SKM-1 treated with dmso at 0.1 percent for 144 hours (cell line): ENCODE measurements at regions not wholly inside any gene's neighbourhood (a gene's known extent, or its start where the extent isn't known, plus 50 kb on each side); places are given as distances from the start of the nearest gene placed in this dataset.

Source experiments
- DNase-seq: peaks from one replicate; lab custom pipeline; 2025; ENCODE audit not compliant: unreplicated experiment; lab: John Stamatoyannopoulos, UW

- no peak for DNase-seq
Measured at GRCh38 chr16:50996166-50996829, 154.8 kb downstream of the SALL1 start.

GRCh38 chr16:50994995-50995394, 156.1 kb downstream of the SALL1 start:
- no peak for DNase-seq

- no peak for DNase-seq
Measured at GRCh38 chr16:50992350-50993032, 158.6 kb downstream of the SALL1 start.

DNA sequence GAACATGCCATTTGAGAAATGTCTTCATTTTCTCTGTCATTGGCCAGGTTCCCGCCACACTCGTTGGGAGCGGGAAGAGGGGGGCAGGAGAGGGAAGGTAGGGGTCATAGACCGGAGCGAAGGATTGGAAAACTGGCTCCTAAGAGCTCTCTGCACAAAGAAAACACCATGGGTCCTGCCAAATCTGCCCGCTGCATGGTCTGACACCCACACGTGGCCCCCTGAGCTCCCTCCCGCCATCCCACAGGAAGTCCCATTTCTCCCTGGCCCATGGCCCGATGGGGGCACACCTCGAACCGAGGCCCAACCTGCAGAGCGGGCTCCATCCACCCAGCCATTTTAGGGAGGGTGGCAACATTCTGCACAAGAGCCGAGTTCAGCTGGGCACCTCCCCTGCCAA, 159.6 kb downstream of the SALL1 start:
- no peak for DNase-seq

DNA sequence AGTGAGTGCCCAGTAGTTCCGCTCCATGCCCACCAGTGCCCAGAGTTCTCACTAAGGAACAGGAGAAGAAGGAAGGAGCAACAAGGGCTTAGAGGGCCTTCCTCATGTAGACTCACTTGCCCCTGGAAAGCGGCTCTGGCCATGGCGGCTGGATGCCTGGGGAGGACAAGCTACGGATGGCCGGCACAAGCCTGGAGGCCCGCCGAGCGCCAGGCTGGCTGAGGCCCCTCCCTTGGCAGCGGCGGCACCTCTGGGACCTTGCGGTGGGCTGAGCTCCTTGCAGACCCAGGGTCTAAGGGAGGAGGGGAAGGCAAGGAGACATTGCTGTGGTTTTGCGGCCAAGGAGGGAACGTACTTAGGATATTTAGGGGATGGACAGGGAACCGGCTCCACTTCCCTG, 160.1 kb downstream of the SALL1 start:
- DNase-seq: no peak

DNA sequence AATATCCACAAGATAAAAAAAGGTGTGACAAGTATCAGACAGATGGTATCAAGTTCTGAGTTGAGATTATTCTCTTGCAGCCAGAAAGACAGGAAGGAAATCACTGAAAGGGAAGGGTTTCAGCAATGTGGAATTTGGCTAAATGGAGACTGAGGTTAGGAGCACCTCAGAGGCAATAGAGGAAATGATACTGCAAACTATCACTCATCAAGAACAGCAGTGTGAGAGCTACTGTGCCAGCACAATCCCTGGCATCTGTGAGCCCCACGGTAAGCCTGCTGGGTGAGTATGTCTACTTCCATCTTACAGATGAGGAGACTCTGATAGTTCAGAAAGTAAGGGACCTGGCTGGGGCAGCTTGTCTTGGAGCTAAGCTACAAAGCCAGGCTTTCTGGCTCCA, 162.0 kb downstream of the SALL1 start:
- DNase-seq: no peak

DNA sequence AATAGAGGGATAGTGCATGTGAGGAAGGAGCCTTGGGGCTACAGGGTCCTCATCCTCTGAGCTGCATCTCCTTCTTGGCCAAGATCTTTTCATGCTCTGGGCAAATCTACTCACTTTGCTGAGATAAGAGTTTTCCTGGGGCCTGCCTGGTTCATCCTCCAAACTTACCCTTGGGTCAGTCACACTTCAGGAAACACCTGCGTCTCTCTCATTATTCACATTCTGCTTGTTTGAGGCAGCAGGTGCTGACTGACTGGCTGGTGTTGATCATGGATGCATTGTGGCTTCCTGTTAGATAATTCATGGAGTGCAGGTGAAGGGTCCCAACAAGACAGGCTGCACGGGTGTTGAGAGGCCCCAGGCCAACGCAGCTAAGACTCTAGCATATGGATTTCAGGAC, 162.6 kb downstream of the SALL1 start:
- DNase-seq: no peak

GRCh38 chr16:50986453-50986852, 164.6 kb downstream of the SALL1 start:
- DNase-seq: no peak

DNA sequence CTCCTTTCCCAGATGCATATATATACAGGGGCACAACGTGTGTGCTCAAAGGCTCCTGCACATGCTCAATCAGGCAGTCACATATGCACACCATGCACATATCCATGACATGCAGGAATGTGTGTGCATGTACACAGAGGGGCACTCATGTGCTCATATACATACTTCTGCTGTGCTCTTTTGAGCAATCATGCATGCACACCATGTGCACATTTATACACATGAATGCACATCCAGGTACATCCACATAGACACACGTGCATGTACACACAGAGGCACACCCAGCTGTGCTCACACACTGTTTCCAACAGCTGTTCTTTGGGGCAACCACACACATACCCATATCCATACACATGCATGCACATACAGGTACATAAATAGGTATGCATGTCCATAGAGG, 165.3 kb downstream of the SALL1 start:
- DNase-seq: no peak

DNA sequence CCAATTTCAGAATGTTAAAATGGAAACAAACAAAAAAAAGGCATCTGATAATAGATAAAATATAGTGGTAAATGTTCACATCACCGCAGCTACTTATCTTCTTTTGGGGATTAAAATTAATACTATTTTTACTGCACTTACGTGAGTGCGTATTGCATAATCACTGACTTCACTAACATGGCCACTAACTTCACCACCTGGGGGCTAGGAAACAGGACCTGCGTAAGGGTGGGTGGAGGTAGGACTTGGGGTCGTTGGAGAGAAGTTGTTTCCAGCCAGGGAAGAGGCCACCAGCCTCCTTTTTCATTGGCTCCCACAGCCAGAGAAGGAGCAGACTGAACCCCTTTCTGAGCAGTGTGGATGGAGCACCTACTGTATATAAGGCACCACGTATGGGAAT, 166.4 kb downstream of the SALL1 start:
- DNase-seq: no peak

DNA sequence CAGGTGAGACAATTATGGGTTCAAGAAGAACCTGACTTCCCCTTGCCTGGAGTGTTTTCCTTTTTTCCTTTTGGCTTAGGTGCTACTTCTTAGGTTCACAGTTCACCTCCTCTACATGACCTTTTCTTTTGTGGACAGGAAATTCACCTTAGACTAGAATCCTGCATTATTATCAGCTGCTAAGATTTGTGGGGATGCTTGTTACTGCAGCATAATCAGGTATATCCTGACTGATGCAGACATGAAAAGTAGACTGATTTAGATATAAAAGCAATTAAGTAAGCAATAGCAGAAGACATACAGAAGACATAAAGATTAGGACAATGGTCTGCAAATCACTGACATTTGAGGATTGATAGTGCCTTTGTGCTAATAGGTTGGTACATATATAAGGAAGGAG, 168.3 kb downstream of the SALL1 start:
- no peak for DNase-seq

- no peak for DNase-seq
Measured at GRCh38 chr16:50981951-50982350, 169.1 kb downstream of the SALL1 start.

GRCh38 chr16:50980666-50981065, 170.4 kb downstream of the SALL1 start:
- DNase-seq: no peak

DNA sequence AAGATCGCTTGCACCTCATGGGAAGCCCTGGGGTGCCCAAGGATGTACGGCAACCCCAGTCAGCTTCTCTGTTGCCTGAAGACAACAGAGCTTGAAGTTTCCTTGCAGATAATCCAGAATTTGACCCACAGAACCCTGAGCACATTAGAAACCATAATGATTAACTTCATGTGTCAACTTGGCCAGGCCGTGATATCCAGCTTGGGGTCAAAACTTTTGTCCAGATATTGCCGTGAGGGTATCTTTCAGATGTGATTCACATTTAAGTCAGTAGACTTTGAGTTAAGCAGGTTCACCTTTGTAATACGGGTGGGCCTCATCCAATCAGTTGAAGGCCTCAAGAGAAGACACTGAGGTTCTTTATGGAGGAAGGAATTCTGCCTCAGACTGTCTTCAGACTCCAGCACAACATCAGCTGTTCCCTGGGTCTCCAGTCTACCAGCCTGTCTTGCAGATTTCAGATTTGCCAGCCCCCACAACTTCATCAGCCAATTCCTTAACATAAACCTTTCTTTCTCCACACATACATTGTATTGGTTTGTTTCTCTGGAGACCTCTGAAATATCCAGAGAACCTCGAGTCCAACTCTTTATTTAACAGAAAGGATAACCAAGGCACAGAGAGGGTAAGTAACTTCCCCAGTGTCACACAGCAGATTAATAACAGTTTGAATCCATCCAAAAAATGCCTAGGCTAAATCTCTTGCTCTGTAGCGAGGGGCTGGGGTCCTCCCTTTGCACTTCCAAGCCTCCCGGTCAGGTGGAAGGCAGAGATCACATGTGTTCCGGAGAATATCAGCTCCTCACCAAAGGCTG, 171.1 kb downstream of the SALL1 start:
- no peak for DNase-seq

GRCh38 chr16:50977138-50977537, 173.9 kb downstream of the SALL1 start:
- DNase-seq: no peak

GRCh38 chr16:50974438-50975036, 176.5 kb downstream of the SALL1 start:
- no peak for DNase-seq

GRCh38 chr16:50972876-50973275, 178.2 kb downstream of the SALL1 start:
- DNase-seq: no peak

GRCh38 chr16:50970281-50970680, 180.8 kb downstream of the SALL1 start:
- DNase-seq: no peak

GRCh38 chr16:50967827-50968612, 183.1 kb downstream of the SALL1 start:
- no peak for DNase-seq

DNA sequence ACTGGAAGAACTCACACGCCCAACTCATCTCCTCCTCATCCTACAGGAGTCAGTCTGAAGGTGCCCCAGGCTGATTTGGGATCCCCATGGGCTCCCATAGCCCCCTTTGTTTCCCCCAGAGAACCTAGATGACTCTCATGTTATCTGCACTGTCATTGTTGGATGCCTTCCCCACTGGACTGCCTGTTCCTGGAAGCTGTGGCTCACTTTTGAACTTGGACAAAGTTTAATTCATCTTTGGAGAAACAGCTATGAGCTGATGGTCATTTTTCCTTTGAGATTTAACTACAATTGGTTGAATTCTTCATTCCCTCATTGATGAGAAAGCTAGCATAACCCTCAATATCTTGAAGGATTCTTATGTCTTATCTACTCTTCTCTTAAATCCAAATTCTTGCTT, 186.6 kb downstream of the SALL1 start:
- DNase-seq: no peak

GRCh38 chr16:50961952-50962351, 189.1 kb downstream of the SALL1 start:
- peak; percentile 37 for DNase-seq
